Natural killer cell (primary cell): ENCODE measurements at regions not wholly inside any gene's neighbourhood (a gene's known extent, or its start where the extent isn't known, plus 50 kb on each side); places are given as distances from the start of the nearest gene placed in this dataset.

Experiments used
- ATAC-seq, 3 donors: fragments of 150-1000 bp in 2 of 3; fragments of 200-7000 bp in 1 of 3; cut with Tn5 transposase; 1 replicate in 1 of 3; 2 replicates in 2 of 3; pipeline ENCODE4 v1.10.0; 2021; ENCODE audit warnings: mild to moderate bottlenecking in 2 of 3, moderate library complexity in 2 of 3
- DNase-seq, 2 donors: peaks; one replicate each; pipeline versions ENCODE4 v3.0.0 to v3.0.0-alpha.2; 2013 to 2021; ENCODE audit warnings: mixed read lengths in 1 of 2
- H3K27ac ChIP-seq: one replicate; pipeline ENCODE4 v1.5.1; 2013; ENCODE audit warnings: mild to moderate bottlenecking, low read length
- H3K27me3 ChIP-seq: one replicate; pipeline ENCODE4 v1.6.1; 2013; ENCODE audit warnings: low read length; ENCODE audit not compliant: control insufficient read depth, insufficient read depth
- H3K36me3 ChIP-seq: one replicate; pipeline ENCODE4 v1.6.1; 2013; ENCODE audit warnings: low read length; ENCODE audit not compliant: control insufficient read depth, insufficient read depth
- H3K4me1 ChIP-seq: one replicate; pipeline ENCODE4 v1.6.1; 2013; ENCODE audit warnings: low read length; ENCODE audit not compliant: control insufficient read depth, insufficient read depth
- H3K4me3 ChIP-seq: one replicate; pipeline ENCODE4 v1.5.1; 2013; ENCODE audit warnings: low read length
- H3K9me3 ChIP-seq: one replicate; pipeline ENCODE4 v1.6.1; 2013; ENCODE audit warnings: low read length; ENCODE audit not compliant: control insufficient read depth, insufficient read depth
- H3K27ac Mint-ChIP-seq, 2 donors: one replicate each; pipeline ENCODE4 v1.8.0; 2022; ENCODE audit warnings: mild to moderate bottlenecking in 2 of 2, mixed read lengths in 2 of 2, moderate library complexity in 1 of 2
- H3K27me3 Mint-ChIP-seq, 2 donors: one replicate each; pipeline ENCODE4 v1.8.0; 2022; ENCODE audit warnings: low read depth in 2 of 2, mixed read lengths in 2 of 2
- H3K36me3 Mint-ChIP-seq: one replicate; pipeline ENCODE4 v1.8.0; 2022; ENCODE audit warnings: mixed read lengths
- H3K4me1 Mint-ChIP-seq, 2 donors: one replicate each; pipeline ENCODE4 v1.8.0; 2022; ENCODE audit warnings: mixed read lengths in 2 of 2
- H3K4me3 Mint-ChIP-seq: one replicate; pipeline ENCODE4 v1.8.0; 2022; ENCODE audit warnings: mild to moderate bottlenecking, moderate library complexity, mixed read lengths
- H3K9me3 Mint-ChIP-seq, 2 donors: one replicate each; pipeline ENCODE4 v1.8.0; 2022; ENCODE audit warnings: mixed read lengths in 2 of 2
- WGBS: methylation state at CpG from one replicate; pipeline ENCODE4 v1.1.7; 2013; ENCODE audit warnings: missing lambda C conversion rate; ENCODE audit not compliant: insufficient coverage; 5-methylcytosine and 5-hydroxymethylcytosine counted together
- intact Hi-C: fragments of 100-400 bp; cut with micrococcal nuclease; formaldehyde crosslinking; loops from one replicate; pipeline ENCODE4 v1.14.2; 2022
- TF ChIP-seq, protein P1 (sequence below): fragments of 200-600 bp; IDR thresholded peaks from one replicate; pipeline ENCODE4 v1.8.0; 2022; ENCODE audit warnings: antibody characterized with exemption

GRCh38 chr5:89028595-89029285, 145.8 kb upstream of the MEF2C start:
- TF ChIP-seq, protein P1, sequence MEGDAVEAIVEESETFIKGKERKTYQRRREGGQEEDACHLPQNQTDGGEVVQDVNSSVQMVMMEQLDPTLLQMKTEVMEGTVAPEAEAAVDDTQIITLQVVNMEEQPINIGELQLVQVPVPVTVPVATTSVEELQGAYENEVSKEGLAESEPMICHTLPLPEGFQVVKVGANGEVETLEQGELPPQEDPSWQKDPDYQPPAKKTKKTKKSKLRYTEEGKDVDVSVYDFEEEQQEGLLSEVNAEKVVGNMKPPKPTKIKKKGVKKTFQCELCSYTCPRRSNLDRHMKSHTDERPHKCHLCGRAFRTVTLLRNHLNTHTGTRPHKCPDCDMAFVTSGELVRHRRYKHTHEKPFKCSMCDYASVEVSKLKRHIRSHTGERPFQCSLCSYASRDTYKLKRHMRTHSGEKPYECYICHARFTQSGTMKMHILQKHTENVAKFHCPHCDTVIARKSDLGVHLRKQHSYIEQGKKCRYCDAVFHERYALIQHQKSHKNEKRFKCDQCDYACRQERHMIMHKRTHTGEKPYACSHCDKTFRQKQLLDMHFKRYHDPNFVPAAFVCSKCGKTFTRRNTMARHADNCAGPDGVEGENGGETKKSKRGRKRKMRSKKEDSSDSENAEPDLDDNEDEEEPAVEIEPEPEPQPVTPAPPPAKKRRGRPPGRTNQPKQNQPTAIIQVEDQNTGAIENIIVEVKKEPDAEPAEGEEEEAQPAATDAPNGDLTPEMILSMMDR, result no peak

GRCh38 chr5:89024045-89024444, 141.1 kb upstream of the MEF2C start:
- no peak overlapping the region for H3K4me3 ChIP-seq
- intact Hi-C loops, result no loop called here
- no peaks in the 10 kb centered on the region for H3K27me3 ChIP-seq
- H3K36me3 ChIP-seq, result no peaks in the 10 kb centered on the region
- Mint-ChIP-seq H3K9me3 (no peaks in the 10 kb centered on the region), H3K4me3 (no peak overlapping the region), H3K36me3 (no peaks in the 10 kb centered on the region), H3K4me1 (no peaks in the 10 kb centered on the region), H3K27me3 (peaks cover 1 to 2% of the 10 kb centered on the region in 2 donors), H3K27ac (no peak overlapping the region)
- 95% methylated on average over 2 of the region's 3 CpGs for WGBS
- H3K27ac ChIP-seq, result no peak overlapping the region
- ATAC-seq (no peak), DNase-seq (no peak)
- H3K4me1 ChIP-seq, result no peaks in the 10 kb centered on the region
- no peaks in the 10 kb centered on the region for H3K9me3 ChIP-seq
- TF ChIP-seq, protein P1, result no peak

More at GRCh38 chr5:89028595-89029285, 145.8 kb upstream of the MEF2C start:
- no peaks in the 10 kb centered on the region for H3K4me1 Mint-ChIP-seq
- intact Hi-C loops, result no loop called here
- H3K27ac Mint-ChIP-seq, result no peak overlapping the region
- H3K4me1 ChIP-seq, result no peaks in the 10 kb centered on the region
- no peaks in the 10 kb centered on the region for H3K9me3 ChIP-seq
- H3K9me3 Mint-ChIP-seq, result no peaks in the 10 kb centered on the region
- no peak for DNase-seq
- H3K27me3 ChIP-seq, result no peaks in the 10 kb centered on the region
- H3K36me3 Mint-ChIP-seq, result no peaks in the 10 kb centered on the region
- no peak overlapping the region for H3K27ac ChIP-seq
- 81% methylated on average over 2 of the region's 2 CpGs for WGBS
- no peaks in the 10 kb centered on the region for H3K36me3 ChIP-seq
- H3K27me3 Mint-ChIP-seq, result no peaks in the 10 kb centered on the region
- ATAC-seq, result no peak
- H3K4me3 Mint-ChIP-seq, result no peak overlapping the region
- no peak overlapping the region for H3K4me3 ChIP-seq

DNA sequence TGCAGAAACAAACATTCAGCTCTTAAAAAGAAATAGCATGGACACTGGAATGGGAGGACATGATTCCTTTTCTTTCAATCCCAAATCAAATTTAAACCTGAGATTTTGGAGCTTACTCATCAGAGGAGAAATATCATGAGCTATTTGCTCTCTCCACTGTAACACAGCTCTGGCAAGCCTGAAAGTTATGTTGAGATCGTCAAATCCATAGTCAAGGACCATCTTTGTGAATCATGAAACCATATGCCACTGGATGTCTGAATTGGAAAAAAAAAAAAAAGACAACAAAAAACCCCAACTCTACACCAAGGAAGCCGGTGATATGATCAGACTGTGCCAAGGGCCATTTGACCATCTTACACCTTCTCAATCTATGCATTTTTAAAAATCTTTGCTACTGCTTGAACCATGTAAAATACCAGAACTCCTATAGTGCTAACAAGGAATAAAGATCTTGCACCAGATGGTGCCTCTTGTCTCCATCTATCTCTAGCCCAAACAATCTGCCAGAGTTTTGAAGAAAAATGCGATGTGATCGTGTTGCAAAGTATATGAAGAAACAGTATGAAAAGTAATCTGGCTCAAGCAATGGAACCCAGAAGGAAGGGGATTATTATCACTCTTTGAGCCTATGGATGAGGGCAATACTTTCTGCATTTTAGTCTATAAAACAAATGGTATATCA, 138.1 kb upstream of the MEF2C start:
- Histone ChIP-seq H3K9me3 (no peaks in the 10 kb centered on the region), H3K27ac (no peak overlapping the region), H3K27me3 (no peaks in the 10 kb centered on the region), H3K4me3 (no peak overlapping the region), H3K4me1 (no peaks in the 10 kb centered on the region), H3K36me3 (no peaks in the 10 kb centered on the region)
- 98% methylated on average over 4 of the region's 4 CpGs for WGBS
- intact Hi-C loops, result no loop called here
- Mint-ChIP-seq H3K9me3 (no peaks in the 10 kb centered on the region), H3K4me3 (no peak overlapping the region), H3K27me3 (peaks cover 2 to 7% of the 10 kb centered on the region in 2 donors), H3K27ac (no peak overlapping the region), H3K36me3 (no peaks in the 10 kb centered on the region), H3K4me1 (no peaks in the 10 kb centered on the region)
- DNase-seq, result no peak
- ATAC-seq, result no peak
- TF ChIP-seq, protein P1, result no peak
